LNCaP clone FGC (cell line): ENCODE measurements at regions not wholly inside any gene's neighbourhood (a gene's known extent, or its start where the extent isn't known, plus 50 kb on each side); places are given as distances from the start of the nearest gene placed in this dataset.
"Not testable (repeated sequence)": the region's sequence is repeated elsewhere in the genome, so short reads cannot be mapped to it uniquely, and the experiment has no call there.

Experiments
- DNase-seq: peaks from one replicate; pipeline ENCODE4 v3.0.0-alpha.2; 2011; ENCODE audit warnings: low read depth
- H3K4me3 ChIP-seq: 2 replicates; pipeline ENCODE4 v1.5.1; 2011; ENCODE audit warnings: mild to moderate bottlenecking, low read depth, low read length, control low read depth
- CTCF ChIP-seq: IDR thresholded peaks from 2 replicates; pipeline ENCODE4 v1.5.1; 2012; ENCODE audit warnings: mild to moderate bottlenecking; ENCODE audit not compliant: control insufficient read depth, insufficient read depth; ENCODE audit errors: extremely low read depth

- H3K4me3 ChIP-seq, result no peak overlapping the region
- DNase-seq, result no peak
- no peak for TF ChIP-seq CTCF
Measured at GRCh38 chr2:212723226-212723625, 184.6 kb upstream of the ERBB4 start.

DNA sequence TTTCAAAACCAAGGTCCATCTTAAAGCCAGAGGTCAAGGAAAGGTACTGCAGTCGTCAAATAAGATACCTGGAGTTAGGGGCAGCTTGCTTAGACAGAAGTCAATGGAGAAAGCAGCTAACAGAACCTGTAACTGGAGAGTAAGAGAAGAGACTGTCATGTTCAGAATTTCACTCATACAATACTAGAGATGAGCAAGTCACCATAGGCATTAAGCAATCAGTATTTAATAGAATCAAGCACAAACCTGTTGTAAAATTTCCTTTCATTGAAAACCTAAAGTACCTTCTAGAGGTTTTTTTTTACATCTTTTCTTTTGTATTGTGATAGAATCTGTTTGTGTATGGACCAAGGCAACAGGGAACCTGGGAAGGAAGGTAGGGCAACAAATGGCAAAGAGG lies 183.4 kb upstream of the ERBB4 start:
- no peak overlapping the region for H3K4me3 ChIP-seq
- no peak for TF ChIP-seq CTCF
- DNase-seq, result no peak

DNA sequence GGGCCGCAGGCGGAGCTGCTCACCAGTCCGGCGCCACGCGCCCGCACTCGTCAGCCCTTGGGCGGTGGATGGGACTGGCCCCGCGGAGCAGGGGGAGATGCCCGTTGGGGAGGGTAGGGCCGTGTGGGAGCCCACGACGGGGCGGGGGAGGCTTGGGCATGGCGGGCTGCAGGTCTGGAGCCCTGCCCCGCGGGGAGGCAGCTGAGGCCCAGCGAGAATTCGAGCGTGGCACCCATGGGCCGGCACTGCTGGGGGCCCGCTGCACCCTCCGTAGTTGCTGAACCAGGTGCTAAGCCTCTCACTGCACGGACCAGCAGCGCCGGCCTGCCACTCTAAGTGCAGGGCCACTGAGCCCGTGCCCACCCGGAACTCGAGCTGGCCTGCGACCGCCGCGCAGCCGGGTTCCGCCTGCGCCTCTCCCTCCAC lies 182.4 kb upstream of the ERBB4 start:
- DNase-seq, result no peak
- TF ChIP-seq CTCF, result no peak
- H3K4me3 ChIP-seq, result no peak overlapping the region

DNA sequence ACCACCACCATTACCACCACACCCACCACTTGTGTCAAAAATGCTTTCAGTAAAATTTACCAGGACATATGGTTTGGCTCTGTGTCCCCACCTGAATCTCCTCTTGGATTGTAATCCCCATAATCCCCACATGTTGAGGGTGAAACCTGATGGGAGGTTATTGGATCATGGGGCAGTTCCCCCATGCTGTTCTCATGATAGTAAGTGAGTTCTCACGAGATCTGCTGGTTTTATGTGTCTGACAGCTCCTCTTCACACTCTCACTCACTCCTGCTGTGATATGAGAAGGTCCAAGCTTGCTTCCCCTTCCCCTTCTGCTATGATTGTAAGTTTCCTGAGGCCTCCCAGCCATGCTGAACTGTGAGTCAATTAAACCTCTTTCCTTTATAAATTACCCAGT lies 176.8 kb upstream of the ERBB4 start:
- DNase-seq, H3K4me3 ChIP-seq: not testable (repeated sequence)

DNA sequence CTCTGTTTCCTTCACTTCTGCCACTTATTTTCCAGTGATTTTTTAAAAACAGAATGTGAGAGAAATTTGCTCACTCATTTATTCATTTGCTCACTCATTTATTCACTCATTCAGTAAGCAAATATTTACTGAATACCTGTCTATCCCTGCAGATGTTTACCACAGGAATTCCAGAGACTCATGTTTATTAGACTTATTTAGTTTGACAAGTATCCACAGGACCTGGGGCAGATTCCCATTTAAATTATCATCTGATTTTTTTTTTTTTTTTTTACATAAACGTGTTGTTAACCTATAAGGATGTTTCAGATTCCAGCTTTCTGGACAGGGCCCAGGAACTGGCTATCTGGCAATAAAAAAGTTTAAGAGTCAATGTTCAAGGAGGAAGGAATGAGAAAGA lies 175.1 kb upstream of the ERBB4 start:
- no peak for TF ChIP-seq CTCF
- DNase-seq, result peak; percentile 10

DNA sequence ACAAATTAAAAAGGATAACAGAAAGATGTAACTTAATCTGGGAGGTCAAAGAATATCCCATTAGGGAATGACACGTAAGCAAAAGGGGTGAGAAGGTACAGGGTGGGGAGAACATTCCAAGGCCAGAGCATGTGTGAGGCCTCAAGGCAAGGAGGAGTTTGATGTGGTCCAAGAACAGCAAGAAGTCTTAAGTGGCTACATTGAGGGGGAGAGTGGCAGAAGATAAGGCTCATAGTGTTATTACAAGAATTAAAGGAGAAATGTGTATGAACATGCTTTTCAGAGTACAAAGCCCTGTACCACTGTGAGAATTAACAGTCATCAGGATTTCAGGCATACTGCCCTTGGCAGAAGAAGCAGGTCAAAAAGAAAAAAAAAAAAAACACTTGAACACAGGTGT lies 174.4 kb upstream of the ERBB4 start:
- TF ChIP-seq CTCF, result no peak
- H3K4me3 ChIP-seq, result no peak overlapping the region
- no peak for DNase-seq

More for the DNA sequence above, 175.1 kb upstream of the ERBB4 start:
- no peak overlapping the region for H3K4me3 ChIP-seq

- no peak for TF ChIP-seq CTCF
- no peak for DNase-seq
- no peak overlapping the region for H3K4me3 ChIP-seq
Measured at GRCh38 chr2:212712466-212712865, 173.9 kb upstream of the ERBB4 start.

DNA sequence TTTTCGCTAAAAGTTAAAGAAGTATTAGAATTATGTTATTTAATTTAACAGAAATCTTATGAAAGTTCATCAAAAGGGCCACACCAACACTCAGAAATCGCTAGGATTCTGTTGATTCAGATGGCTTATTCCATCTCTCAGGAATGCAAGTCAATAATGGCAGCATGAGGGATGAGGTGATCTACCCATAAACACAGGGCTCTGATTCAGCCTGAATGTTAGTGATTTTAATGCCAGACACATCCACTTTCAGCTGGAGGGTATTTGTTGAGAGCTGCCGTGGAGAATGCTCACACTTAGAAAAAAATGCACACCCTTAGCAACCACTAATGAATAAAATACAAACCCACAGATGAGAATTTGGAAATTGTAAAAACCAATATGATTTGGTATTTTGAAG lies 173.3 kb upstream of the ERBB4 start:
- no peak for TF ChIP-seq CTCF
- H3K4me3 ChIP-seq, result no peak overlapping the region
- DNase-seq, result no peak
